ENCODE measurements at regions not wholly inside any gene's neighbourhood (a gene's known extent, or its start where the extent isn't known, plus 50 kb on each side); places are given as distances from the start of the nearest gene placed in this dataset.
"Not testable (repeated sequence)": the region's sequence is repeated elsewhere in the genome, so short reads cannot be mapped to it uniquely, and the experiment has no call there.

- DNase-seq (ENCODE audit: insufficient read length, low spot score) (no peak), FAIRE-seq (no peak)
- TF ChIP-seq POLR2A (IDR thresholded peaks at IDR 0.05; ENCODE audit: low read depth, low read length), result no peak
These were observed 1357.3 kb upstream of the CITED2 start for GRCh38 chr6:140731741-140732140.

GRCh38 chr6:140729521-140729920 lies 1355.1 kb upstream of the CITED2 start:
- no peak for TF ChIP-seq POLR2A (IDR thresholded peaks at IDR 0.05; ENCODE audit: low read depth, low read length)
- FAIRE-seq, result no peak
- no peak for DNase-seq (ENCODE audit: insufficient read length, low spot score)

- no peak for TF ChIP-seq POLR2A (IDR thresholded peaks at IDR 0.05; ENCODE audit: low read depth, low read length)
- DNase-seq (ENCODE audit: insufficient read length, low spot score), result no peak
- FAIRE-seq, result no peak
These were observed 1343.6 kb upstream of the CITED2 start for GRCh38 chr6:140718021-140718420.

- no peak for FAIRE-seq
- no peak for DNase-seq (ENCODE audit: insufficient read length, low spot score)
- TF ChIP-seq POLR2A (IDR thresholded peaks at IDR 0.05; ENCODE audit: low read depth, low read length), result no peak
These were observed 1339.0 kb upstream of the CITED2 start for GRCh38 chr6:140713495-140713894.

- DNase-seq (ENCODE audit: insufficient read length, low spot score), result no peak
- TF ChIP-seq POLR2A (IDR thresholded peaks at IDR 0.05; ENCODE audit: low read depth, low read length), result no peak
- no peak for FAIRE-seq
These were observed 1336.7 kb upstream of the CITED2 start for GRCh38 chr6:140711019-140711613.

- DNase-seq (ENCODE audit: insufficient read length, low spot score) (no peak), FAIRE-seq (no peak)
- TF ChIP-seq POLR2A (IDR thresholded peaks at IDR 0.05; ENCODE audit: low read depth, low read length), result no peak
These were observed 1334.0 kb upstream of the CITED2 start for GRCh38 chr6:140708441-140708840.

GRCh38 chr6:140704008-140704407 lies 1329.6 kb upstream of the CITED2 start:
- DNase-seq (ENCODE audit: insufficient read length, low spot score); FAIRE-seq: not testable (repeated sequence)

- no peak for DNase-seq (ENCODE audit: insufficient read length, low spot score)
- no peak for FAIRE-seq
- no peak for TF ChIP-seq POLR2A (IDR thresholded peaks at IDR 0.05; ENCODE audit: low read depth, low read length)
These were observed 1323.1 kb upstream of the CITED2 start for GRCh38 chr6:140697585-140697984.

GRCh38 chr6:140684776-140685550 lies 1310.5 kb upstream of the CITED2 start:
- no peak for FAIRE-seq
- no peak for DNase-seq (ENCODE audit: insufficient read length, low spot score)
- no peak for TF ChIP-seq POLR2A (IDR thresholded peaks at IDR 0.05; ENCODE audit: low read depth, low read length)

GRCh38 chr6:140677781-140678528 lies 1303.5 kb upstream of the CITED2 start:
- TF ChIP-seq POLR2A (IDR thresholded peaks at IDR 0.05; ENCODE audit: low read depth, low read length), result no peak
- DNase-seq (ENCODE audit: insufficient read length, low spot score) (no peak), FAIRE-seq (no peak)

- DNase-seq (ENCODE audit: insufficient read length, low spot score), result no peak
- no peak for TF ChIP-seq POLR2A (IDR thresholded peaks at IDR 0.05; ENCODE audit: low read depth, low read length)
- no peak for FAIRE-seq
These were observed 1297.5 kb upstream of the CITED2 start for GRCh38 chr6:140671926-140672325.

- DNase-seq (ENCODE audit: insufficient read length, low spot score) (no peak), FAIRE-seq (no peak)
- TF ChIP-seq POLR2A (IDR thresholded peaks at IDR 0.05; ENCODE audit: low read depth, low read length), result no peak
These were observed 1295.6 kb upstream of the CITED2 start for GRCh38 chr6:140670021-140670420.

GRCh38 chr6:140669321-140669720 lies 1294.9 kb upstream of the CITED2 start:
- FAIRE-seq, result no peak
- no peak for DNase-seq (ENCODE audit: insufficient read length, low spot score)
- TF ChIP-seq POLR2A (IDR thresholded peaks at IDR 0.05; ENCODE audit: low read depth, low read length), result no peak

- TF ChIP-seq POLR2A (IDR thresholded peaks at IDR 0.05; ENCODE audit: low read depth, low read length), result no peak
- DNase-seq (ENCODE audit: insufficient read length, low spot score), result no peak
- no peak for FAIRE-seq
These were observed 1289.3 kb upstream of the CITED2 start for GRCh38 chr6:140663772-140664171.

- FAIRE-seq (no peak), DNase-seq (ENCODE audit: insufficient read length, low spot score) (no peak)
- no peak for TF ChIP-seq POLR2A (IDR thresholded peaks at IDR 0.05; ENCODE audit: low read depth, low read length)
These were observed 1288.6 kb upstream of the CITED2 start for GRCh38 chr6:140663094-140663493.

Data from H54 (cell line).